Vagina (tissue), 2 donors: ENCODE measurements at regions not wholly inside any gene's neighbourhood (a gene's known extent, or its start where the extent isn't known, plus 50 kb on each side); places are given as distances from the start of the nearest gene placed in this dataset.

Experiments
- POLR2A ChIP-seq, 2 donors: fragments of 450-650 bp; IDR thresholded peaks; one replicate each; pipeline ENCODE4 v1.6.1; 2017; ENCODE audit warnings: antibody characterized with exemption in 2 of 2, mild to moderate bottlenecking in 2 of 2, moderate library complexity in 2 of 2
- TF ChIP-seq, protein P1 (sequence below), 3 experiments: fragments of 450-650 bp in 2 of 3; fragments of 200-600 bp in 1 of 3; sonication (generic) in 1 of 3; IDR thresholded peaks; one replicate each; pipeline ENCODE4 v1.5.1; 2017 to 2019; ENCODE audit warnings: antibody characterized with exemption in 3 of 3, mild to moderate bottlenecking in 2 of 3, moderate library complexity in 2 of 3

DNA sequence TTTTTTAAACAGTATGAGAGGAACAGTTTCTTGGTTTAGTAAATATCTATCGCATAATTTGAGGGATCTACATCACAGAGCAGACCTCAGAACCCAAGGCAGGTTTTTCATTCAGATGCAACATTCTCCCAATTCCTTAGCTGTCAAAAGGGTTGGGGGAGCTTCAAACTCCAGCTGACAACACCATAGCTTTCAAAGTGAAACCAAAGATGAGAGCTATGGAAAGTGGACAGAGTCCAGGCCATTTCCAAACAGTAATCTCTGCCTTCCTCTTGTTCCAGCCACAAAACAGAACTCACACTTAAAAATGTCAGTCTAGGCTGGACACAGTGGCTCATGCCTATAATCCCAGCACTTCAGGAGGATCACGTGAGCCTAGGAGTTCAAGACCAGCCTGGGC lies 87.8 kb downstream of the SPRING1 start:
- TF ChIP-seq, protein P1, sequence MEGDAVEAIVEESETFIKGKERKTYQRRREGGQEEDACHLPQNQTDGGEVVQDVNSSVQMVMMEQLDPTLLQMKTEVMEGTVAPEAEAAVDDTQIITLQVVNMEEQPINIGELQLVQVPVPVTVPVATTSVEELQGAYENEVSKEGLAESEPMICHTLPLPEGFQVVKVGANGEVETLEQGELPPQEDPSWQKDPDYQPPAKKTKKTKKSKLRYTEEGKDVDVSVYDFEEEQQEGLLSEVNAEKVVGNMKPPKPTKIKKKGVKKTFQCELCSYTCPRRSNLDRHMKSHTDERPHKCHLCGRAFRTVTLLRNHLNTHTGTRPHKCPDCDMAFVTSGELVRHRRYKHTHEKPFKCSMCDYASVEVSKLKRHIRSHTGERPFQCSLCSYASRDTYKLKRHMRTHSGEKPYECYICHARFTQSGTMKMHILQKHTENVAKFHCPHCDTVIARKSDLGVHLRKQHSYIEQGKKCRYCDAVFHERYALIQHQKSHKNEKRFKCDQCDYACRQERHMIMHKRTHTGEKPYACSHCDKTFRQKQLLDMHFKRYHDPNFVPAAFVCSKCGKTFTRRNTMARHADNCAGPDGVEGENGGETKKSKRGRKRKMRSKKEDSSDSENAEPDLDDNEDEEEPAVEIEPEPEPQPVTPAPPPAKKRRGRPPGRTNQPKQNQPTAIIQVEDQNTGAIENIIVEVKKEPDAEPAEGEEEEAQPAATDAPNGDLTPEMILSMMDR (IDR thresholded peaks at IDR 0.05), result no peak
- no peak for TF ChIP-seq POLR2A (IDR thresholded peaks at IDR 0.05)
